UCSD-AML1 (cell line): ENCODE measurements at regions not wholly inside any gene's neighbourhood (a gene's known extent, or its start where the extent isn't known, plus 50 kb on each side); places are given as distances from the start of the nearest gene placed in this dataset.
"Not testable (repeated sequence)": the region's sequence is repeated elsewhere in the genome, so short reads cannot be mapped to it uniquely, and the experiment has no call there.

Experiments used
- DNase-seq: peaks from one replicate; lab custom pipeline; 2025; ENCODE audit not compliant: unreplicated experiment; lab: John Stamatoyannopoulos, UW

DNA sequence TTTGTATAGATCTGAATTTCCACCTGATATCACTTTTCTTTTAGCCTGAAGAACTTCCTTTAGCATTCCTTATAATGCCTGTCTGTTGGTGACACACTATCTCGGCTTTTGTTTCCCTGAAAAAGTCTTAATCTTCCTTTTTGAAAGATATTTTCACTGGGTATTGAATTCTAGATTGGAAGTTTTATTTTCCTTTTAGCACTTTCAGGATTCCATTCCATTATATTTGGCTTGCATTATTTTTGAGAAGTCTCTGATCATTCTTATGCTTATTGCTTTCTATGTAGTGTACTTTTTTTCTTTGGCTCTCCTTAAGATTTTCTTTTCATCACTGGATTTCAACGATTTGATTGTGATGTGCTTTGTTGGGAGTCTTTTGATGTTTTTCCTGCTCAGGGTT, 510.7 kb downstream of the RWDD3 start:
- no peak for DNase-seq

DNA sequence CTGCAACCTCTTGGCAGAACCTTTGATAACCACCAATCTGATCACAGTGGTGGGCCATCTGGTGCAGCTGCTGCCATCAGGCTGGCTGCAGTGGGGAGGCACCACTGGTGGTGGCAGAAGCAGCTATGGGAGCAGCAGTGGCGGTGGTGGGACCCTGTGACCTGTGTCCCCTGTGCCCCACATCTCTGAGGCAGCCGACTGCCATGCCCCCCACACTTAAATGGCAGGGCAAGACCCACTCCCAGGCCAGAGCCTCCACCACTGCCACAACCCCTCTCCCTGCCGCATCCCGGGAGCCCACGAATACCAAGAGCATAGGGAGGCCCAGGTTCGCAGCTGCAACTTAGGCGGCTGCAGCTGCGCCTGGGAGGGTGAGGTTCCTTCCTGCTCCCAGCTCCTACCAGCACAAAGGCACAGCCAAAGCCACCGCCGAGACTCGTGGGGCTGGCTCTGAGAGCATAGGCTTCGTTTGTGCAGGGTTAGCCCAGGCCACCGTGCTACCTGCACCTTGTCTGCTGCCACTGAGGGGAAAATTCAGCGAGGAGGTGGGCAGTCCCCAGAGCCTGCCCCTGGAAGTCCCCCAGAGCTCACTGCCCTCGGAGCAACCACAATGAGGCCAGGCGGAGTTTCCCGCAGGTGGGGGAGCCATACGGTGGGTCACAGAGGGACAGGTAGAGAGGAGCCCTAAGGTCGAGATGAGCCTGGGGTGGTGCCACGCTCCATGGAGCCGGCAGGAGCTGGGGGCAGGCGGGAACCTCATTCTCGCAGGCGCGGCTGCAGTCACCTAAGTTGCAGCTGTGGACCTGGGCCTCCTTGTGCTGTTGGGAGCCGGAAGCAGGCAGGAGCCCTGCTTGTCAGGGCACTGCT, 518.7 kb downstream of the RWDD3 start:
- DNase-seq = no peak

DNA sequence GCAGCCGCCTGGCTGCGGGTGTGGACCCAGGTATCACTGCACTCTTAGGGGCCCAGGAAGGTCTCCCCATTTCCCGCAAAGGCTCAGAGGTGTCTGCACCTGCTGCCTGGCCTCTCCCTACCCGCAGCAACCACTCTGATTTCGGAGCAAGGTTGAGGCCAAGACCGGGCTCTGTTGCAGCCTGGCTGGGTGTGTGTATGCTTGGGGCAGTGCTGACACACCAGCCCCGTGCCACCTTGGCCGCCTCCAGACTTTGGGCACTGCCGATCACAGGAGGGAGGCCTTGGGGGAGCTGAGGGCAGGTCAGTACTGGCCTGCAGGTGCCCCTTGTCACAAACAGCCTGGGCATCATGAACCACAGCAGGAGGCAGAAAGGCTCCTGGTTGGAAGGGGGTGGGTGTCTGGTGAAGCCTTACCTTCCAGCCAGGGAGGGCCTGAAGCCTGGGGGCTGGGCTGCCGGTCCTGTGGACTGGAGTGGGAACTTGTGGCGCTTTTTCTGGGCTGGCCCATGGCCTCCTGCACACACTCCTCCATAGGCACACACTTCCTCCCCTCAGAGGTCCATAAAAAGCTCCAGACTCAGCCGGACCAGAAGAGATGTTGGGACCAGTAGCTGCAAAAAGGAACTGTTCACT, 519.5 kb downstream of the RWDD3 start:
- DNase-seq = no peak

DNA sequence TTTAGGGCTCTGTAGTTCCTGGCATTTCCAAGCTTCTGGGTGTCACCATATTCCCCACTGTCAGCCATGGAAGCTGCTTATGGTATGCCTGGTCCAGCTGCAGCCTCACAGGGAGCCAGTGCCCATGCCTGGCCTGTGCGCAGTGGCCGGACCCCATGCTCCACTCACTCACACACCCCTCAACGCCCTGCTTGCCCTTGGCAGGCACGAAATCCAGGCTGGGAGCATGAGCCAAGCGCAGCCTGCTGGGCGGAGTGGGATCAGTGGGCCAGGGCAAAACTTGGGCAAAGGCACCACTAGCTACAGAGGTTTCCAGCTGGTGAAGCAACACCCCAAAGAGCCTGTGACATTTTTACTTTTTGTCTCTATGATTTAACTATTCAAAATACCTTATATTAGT, 520.4 kb downstream of the RWDD3 start:
- DNase-seq = no peak

DNA sequence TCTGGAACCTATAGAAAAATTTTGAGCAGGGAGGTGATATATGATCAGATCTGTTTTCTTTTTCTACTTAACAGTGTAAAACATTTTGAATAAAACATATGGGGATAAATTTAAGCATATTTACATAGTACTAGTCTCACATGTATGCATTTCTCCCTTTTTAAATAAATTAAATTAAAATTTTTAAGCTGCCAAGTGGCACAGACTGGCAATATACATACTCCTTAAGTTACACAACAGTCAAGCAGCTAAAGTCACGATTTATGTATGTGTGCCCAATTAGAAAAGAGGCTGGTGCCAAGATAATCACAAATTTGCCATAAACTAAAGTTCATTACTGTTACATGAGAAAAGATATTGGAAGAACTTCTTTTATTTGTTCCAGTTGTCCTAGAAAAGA, 532.0 kb downstream of the RWDD3 start:
- DNase-seq = no peak

DNA sequence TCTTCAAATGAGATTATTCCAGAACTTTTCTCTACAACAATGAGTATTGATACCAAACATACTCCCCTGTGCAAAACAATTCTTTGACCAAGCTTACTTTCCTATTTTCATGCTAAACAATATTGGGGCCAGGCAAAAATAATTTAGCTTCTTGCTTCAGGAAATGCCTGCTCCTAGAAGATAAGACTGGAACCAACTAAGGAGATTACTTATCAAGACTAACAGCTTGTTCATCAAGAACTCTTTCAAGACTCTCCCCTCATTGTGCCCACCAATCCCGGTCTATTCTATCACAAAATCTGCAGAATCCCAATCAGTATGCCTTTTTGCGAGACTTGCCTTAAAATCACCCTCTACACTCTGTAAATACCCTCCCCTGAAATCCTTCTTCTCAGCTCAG, 536.6 kb downstream of the RWDD3 start:
- no peak for DNase-seq

DNA sequence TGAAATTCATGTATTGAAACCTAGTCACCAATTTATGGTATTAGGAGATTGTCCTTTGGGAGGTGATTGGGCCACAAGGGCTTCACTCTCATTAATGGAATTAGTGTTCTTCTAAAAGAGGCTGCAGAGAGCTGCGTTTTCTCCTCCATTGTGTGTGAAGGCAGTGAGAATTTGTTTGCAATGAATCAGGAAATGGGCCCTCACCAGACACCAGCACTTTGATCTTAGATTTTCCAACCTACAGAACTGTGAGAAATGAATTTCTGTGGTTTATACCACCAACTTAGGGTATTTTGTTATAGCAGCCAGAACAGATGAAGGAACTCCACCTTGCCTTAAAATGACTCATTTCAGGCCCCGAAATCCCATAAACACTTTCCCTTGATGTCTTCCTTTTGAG, 544.2 kb downstream of the RWDD3 start:
- no peak for DNase-seq

DNA sequence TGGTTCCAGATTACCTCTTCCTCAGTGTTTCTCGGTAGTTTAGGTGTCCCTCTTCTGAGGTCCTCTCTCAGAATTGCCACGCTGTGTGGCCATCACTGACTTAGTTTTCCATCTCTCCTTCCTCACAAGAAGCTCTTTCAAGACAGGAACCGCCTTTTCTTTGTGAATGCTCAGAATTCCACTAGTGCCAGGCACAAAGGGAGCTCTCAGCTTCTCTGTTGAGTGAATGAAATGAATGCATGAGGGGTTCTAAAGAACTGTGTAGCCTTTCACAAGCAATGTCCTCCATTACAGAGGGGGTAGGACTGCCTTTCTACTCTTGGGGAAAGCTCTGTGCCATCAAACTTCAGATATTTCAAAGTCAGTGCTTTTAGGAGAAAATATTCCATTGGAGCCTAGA, 546.8 kb downstream of the RWDD3 start:
- no peak for DNase-seq

DNA sequence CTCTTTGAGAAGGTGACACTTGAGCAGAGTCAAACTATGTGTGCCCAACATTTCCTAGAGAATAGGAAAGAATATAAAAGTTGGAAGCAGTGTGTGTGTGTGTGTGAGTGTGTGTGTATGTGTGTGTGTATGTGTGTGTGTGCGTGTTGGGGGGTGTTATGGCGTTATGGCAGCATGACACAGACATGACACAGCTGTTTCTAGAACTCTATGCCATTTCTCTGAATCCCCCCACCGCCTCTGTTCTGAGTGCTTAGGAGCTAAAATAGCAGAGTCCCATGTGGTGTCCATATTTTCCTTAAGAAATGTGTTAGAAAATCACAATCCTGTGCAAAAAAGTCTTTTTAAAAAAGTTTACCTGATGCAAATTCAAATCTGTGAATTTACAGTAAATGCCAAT, 556.1 kb downstream of the RWDD3 start:
- no peak for DNase-seq

DNA sequence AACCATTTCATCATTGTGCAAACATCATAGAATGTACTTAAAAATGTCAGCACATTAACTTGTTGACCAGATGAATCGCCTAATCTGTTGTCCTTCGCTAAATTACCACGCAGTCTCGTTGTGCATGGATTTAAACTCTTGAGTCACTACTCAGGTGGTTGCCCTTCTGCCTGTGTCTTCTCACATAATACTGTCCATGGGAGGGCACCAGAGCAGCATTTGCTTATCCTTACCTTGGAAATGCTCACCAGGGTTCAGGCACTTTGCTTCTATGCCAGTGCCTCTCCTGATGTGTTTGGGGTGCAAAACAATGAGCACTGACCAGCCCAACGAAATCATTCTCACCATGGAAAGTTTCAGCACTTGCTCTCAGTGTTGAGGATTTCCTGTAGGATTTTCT, 559.9 kb downstream of the RWDD3 start:
- no peak for DNase-seq

DNA sequence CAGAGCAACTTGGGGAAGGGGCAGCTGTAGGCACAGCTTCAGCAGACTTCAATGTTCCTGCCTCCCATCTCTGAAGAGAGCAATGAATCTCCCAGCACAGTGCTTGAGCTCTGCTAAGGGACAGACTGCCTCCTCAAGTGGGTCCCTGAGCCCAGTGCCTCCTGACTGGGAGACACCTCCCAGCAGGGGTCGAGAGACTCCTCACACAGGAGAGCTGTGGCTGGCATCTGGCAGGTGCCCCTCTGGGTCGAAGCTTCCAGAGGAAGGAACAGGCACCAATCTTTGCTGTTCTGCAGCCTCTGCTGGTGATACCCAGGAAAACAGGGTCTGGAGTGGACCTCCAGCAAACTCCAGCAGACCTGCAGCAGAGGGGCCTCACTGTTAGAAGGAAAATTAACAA, 563.8 kb downstream of the RWDD3 start:
- not testable (repeated sequence) for DNase-seq

DNA sequence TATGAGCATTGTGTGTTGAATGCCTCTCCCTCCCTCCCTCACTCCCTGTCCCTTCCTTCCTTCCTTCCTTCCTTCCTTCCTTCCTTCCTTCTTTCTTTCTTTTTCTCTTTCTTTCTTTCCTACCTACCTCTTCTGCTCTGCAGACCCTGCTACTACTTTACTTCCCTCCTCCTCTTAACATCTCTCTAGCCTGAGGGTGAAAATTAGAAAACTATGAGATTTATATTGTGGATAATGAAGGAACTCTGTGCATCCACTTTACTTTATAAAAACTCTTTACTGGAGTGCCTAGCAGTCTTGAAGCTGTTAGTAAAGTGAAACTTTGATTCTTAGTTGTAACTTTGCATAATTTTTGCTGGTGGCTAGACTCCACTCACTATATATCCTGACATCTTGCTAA, 572.2 kb downstream of the RWDD3 start:
- DNase-seq = no peak

DNA sequence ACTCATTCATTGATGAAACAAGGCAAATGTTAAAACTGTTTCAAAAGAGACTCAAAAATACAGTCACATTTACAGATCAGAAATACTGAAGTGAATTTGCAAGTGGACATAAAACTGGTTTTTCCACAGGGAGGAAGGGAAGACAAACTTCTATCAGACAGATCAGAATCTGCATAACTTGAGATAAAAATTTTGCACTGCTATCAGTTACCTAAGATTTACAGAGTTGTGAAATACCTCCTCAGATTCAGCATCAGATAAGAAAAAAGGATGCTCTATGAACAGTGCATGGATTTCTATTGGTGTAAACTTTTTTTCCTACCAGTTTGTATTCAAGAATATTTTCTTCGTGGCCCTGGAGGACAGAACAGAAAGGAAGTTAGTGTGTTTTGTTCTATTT, 575.4 kb downstream of the RWDD3 start:
- DNase-seq = no peak

DNA sequence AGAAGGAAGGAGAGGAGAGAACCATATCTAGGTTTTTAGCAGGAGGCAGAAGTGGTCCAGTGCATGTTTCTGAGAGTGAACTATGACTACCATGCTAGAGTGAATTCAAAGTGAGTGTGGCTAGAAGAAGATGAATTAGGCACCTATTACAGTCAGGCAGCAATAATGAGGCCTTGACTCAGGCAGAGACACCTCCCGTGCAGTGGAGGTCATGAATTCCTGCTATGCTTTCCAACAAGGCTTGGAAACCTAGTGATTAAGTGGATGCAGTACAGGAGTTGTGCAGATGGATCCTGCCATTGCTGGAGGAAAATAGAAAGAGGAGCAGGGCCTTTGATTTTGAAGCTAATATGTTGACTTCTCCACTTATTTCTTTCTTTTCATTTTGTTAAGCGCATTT, 581.5 kb downstream of the RWDD3 start:
- DNase-seq = no peak

DNA sequence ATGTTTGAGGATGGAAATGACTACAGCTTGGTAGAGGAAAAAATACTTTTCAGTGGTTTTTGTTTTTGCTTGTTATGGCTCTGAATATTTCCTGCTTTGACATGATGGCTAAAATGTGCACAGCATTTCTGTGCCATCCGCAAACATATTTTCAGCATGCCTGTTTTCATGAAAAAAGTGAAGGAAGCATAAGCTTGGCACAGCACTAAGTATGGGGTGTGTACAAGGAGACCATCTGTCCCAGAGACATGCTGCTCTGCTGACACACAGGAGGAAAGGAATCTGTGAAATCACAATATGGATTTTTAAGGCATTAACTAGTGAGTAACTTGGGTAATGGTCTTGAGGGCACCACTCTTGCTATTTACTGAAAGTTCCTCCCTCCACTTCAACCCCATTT, 595.5 kb downstream of the RWDD3 start:
- no peak for DNase-seq

DNA sequence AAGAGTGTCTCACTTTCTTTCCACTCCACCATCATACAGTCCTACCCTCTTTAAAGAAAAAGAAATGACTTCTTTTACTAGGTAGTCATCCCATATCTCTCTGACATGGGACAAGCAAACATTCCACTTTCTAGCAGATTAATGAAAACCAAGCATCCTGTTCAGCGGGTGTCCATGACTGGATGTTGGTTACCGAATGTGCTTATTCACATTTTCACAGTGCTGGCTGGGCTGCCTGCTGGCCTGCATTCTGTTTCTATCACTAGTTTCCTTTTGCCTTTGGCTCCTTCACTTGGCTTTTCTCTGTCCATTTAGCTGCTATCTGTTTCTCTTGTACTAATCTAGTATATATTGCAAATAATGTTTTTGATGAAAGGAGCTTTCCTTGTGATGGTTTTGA, 598.4 kb downstream of the RWDD3 start:
- no peak for DNase-seq

DNA sequence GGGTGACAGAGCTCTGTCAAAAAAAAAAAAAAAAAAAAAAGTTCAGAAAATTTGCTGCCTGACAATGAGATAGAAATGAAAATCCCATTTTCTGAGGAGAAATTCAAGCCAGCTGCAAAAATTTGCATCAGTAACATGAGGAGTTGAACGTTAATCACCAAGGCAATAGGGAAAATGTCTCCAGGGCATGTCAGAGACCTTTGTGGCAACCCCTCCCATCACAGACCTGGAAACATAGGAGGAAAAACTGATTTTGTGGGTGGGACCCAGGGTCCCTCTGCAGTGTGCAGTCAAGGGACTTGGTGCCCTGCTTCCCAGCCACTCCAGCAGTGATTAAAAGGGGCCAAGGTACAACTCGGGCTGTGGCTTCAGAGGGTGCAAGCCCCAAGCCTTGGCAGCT, 615.4 kb downstream of the RWDD3 start:
- no peak for DNase-seq

DNA sequence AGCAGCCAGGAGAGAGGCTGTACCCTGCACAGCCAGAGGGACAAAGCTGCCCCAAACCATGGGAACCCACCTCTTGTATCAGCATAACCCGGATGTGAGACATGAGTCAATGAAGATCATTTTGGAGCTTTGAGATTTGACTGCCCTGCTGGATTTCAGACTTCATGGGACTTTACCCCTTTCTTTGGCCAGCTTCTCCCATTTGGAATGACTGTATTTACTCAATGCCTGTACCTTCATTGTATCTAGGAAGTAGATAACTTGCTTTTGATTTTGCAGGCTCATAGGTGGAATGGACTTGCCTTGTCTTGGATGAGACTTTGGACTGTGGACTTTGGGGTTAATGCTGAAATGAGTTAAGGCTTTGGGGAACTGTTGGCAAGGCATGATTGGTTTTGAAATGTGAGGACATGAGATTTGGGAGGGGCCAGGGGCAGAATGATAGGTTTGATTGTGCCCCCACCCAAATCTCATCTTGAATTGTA, 616.2 kb downstream of the RWDD3 start:
- no peak for DNase-seq

DNA sequence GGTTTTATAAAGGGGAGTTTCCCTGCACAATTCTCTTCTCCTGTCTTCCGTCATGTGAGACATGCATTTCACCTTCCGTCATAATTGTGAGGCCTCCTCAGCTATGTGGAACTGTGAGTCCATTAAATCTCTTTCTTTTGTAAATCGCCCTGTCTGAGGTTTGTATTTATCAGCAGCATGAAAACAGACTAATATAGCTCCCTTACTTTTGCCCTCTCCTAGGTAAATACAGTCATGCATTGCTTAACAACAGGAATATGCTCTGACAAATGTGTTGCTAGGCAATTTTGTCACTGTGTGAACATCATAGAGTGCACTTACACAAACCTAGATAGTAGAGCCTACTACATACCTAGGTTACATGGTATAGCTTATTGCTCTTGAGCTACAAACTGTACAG, 616.8 kb downstream of the RWDD3 start:
- DNase-seq = no peak

DNA sequence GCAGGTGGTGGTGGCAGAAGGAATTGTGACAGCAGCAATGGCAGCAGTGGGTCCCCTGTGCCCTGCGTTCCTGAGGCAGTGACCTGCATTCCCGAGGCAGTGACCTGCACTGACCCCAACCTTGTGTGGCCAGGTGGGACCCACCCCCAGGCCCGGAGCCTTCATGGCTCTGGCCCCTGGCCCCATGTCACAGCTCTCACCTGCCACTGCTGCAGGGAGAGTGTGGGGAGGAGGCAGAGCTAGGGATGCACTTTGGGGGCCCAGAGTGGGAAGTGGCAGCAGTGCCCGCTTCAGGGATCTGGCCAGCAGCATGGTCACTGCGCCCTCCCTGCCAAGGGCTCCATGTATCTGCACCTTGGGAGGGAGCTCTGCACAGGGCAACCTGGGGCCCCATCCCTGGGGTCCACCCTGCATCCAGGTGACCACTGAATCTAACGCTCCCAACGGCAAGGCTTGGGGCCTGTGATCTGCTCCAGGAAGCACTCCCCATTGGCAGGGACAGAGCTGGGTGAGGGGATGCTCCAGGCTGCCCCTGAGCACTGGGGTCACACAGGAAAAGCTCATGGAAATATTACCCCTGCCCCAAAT, 618.6 kb downstream of the RWDD3 start:
- DNase-seq = no peak

DNA sequence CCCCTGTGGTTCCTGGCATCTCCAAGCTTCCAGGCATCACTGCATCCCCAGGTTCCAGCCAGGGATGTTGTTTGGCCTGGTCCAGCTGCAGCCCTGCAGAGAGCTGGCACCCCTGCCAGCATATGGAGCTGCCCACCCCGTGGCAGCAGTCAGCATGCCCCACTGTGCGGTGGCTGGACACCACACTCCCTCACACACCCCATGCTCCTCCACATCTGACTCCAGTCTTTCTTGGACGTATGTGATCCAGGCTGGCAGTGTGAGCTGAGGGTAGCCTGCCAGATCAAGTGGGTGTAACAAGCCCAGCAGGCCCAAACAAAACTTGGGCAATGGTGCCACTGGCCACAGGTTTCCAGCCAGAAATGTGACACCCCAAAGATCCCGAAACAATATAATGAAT, 620.4 kb downstream of the RWDD3 start:
- no peak for DNase-seq

DNA sequence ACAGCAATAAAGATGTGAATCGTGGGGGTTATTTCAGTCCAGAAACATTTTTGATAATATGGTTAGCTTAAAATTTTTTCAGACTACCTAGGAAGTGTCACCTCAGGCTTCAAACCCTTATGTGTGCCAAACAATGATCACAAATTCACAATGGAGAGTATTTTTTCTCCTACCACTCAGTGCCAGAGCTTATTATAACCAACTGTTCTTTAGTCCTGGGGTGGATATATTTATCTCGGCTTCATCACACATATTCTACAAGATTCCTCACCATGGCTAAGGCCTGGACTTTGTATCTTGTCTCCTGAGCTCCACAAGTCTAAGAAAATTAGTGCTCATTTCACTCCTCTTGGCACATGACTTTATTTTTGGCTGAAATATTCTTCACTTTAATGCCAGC, 629.1 kb downstream of the RWDD3 start:
- no peak for DNase-seq
